ENCODE measurements at regions not wholly inside any gene's neighbourhood (a gene's known extent, or its start where the extent isn't known, plus 50 kb on each side); places are given as distances from the start of the nearest gene placed in this dataset.
A peak's percentile ranks its signal among the peaks of the same experiment; 100 is the strongest.
"Not testable (repeated sequence)": the region's sequence is repeated elsewhere in the genome, so short reads cannot be mapped to it uniquely, and the experiment has no call there.

DNA sequence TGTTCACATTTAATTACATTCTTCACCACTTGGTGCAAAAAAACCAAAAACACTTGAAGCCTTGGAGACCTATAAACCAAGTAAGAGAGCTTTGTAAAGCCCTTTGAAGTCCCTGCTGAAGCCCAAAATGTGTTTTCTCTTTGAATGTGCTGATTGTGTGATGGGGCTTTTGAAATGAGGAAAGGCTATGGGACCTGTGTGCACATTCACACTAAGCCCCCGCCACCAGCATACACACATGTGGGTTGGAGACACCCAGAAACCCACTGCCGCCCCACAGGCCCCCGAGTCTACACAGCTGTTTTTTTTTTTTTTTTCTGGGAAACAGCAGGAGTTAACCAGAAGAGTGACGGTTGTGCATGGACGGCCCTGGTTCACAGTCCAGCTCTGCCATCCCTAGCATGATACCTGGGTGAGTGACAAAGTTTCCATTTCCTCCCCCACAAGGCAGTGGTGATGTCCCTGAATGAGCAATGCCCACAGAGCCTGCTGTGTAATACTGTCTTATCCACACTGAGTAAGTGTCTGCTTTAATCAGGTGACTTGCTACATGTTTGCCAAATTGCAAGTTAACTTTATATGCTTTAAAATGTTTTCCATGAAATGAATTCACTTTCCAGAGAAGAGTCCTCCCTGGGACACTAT is 154.6 kb upstream of the GDF10 start:
- no peak for DNase-seq

DNA sequence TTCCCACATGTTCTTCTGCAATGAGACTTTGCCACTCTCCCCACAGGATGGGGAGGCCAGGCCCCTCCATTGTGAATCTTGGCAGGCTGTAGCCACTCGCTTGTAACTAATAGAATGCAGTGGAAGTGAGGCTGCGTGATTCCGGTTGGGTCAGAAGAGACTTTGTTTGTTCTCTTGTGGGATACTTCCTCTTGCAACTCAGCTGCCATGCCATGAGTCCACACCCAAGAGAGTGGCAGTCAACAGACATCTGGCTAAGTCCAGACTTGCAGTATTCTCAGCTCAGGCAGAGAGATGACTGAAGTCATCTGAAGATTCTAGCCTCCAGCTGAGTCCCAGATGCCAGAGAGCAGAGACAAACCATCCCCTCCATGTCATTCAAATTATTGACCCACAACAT is 153.4 kb upstream of the GDF10 start:
- no peak for DNase-seq

GRCh38 chr10:47147186-47147585 is 152.8 kb upstream of the GDF10 start:
- no peak for DNase-seq

DNA sequence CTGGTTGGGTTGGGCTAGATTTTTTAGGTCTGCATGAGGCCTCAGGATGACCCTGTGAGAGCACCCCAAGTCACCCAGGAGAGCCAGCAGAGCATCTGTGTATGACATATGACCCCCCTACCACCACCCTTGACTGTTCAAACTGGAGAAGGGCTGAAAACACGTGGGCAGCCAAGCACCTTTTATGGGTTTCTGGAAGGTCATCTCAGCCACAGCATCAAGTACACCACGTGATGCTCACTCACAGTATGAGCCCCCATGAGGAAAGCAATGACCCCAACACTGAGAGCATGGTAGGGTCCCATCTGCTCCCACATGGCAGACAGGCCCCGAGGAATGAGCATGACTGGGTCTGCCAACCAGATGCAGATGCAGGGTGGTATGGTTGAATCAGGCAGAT is 149.4 kb upstream of the GDF10 start:
- DNase-seq: no peak

GRCh38 chr10:47151920-47152319 is 148.1 kb upstream of the GDF10 start:
- DNase-seq: no peak

- no peak for DNase-seq
These were observed 147.1 kb upstream of the GDF10 start for GRCh38 chr10:47152861-47153349.

DNA sequence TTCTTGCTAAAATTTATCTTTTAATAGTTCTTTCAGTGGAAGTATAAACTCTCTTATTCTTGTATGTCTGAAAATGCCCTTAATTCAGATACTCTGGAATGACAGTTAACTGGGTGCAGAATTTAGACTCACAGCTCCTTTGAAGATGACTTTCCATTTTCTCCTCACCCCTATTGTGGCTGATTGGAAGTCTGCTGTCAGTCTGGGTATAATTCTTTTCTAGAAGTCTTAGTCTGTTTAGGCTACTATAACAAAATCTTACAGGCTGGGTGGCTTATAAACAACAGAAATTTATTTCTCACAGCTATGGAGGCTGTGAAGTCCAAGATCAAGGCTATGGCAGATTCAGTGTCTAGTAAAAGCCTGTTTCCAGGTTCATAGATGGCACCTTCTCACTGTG is 145.2 kb upstream of the GDF10 start:
- DNase-seq: no peak

DNA sequence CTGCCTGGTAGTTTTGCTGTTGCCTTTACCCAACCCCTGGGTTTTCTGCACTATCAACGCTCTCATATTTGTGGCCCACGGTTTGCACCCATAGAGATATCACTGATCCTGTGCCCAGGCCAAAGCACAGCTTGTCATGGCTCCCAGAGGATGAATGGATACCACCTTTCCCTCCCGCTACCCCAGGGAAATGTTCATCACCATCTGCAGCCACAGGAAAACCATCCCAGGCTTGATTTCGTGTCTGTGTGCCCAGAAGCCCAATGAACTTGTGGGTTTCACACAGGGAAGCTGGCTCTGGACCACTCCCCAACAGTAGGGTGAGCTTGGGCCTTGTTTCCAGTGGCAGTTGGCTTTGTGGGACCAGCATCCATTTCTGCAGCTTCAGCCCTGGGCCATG is 143.1 kb upstream of the GDF10 start:
- DNase-seq: no peak

- DNase-seq: no peak
These were observed 141.6 kb upstream of the GDF10 start for GRCh38 chr10:47158116-47159071.

DNA sequence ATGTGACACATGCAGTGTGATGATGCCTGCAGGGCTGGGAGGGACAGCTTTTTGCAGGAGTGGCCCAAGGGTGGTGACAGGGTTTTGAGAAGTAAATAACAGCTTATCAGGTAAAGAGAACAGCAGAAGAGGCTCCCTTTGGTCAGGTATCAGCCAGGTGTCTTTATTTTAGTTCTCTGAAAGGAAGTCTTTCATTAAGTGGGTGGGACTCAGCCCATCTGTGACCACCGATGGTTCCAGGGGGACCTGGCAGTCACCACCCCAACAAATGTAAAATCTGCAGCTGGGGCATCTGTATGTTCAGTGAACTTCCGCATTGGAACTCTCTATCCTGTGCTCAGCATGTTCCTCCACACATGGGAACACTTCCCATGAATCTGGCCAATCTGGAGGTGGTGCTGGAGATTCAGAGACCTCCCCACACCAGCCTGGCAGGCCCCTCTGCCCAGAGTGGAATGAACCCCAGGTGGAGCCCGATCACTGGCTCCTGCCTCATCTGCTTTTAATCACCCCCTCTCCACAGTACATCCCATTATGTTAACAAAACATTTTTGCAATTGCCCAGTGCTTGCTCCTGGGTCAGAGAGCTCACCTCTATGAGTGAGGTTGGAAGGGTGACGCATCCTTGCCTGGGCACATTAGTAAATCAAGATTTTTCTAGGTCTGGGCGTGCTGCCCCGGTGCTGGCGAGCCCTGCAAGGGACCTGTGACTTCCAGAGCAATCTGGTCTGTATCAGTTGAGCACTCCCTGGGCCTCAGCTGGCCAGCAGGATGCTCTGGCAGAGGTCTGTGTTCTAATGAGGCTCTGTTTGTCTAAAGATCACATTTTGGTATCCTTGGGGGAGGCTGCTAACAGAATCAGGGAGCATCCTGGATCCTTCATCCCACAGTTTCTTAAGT is 140.4 kb upstream of the GDF10 start:
- no peak for DNase-seq

DNA sequence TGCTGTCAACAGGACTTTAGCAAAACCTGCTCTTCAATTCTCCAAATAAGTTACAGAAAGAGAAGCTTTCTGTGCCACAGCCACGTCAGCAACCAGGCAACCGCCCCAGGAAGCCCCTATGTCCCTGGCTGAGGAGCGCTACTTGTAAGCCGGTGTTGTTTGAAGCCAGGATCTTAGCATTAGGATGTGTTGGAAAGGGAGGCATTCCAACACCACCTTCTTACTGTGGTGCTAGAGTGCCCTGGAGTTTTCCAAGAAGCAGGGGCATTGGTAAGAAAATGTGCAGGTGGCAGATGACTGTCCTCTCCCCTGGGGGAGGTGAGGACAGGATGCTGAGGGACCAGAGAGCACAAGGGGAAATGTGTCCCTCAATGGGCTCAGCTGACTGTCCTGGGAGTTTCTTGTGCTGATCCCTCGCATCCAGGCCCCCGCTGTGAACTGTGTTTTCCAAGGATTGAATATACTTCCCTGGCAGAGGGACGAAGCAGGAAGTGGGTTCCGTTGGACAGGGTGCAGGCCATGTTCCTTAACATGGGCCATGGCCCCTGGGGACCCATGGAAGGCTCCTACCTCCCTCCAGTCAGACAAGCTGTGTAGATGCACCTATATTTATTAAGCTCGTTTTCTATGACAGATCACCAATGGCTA is 139.6 kb upstream of the GDF10 start:
- DNase-seq: no peak

GRCh38 chr10:47160967-47161366 is 139.0 kb upstream of the GDF10 start:
- DNase-seq: no peak

- no peak for DNase-seq
These were observed 138.5 kb upstream of the GDF10 start for GRCh38 chr10:47161465-47161864.

DNA sequence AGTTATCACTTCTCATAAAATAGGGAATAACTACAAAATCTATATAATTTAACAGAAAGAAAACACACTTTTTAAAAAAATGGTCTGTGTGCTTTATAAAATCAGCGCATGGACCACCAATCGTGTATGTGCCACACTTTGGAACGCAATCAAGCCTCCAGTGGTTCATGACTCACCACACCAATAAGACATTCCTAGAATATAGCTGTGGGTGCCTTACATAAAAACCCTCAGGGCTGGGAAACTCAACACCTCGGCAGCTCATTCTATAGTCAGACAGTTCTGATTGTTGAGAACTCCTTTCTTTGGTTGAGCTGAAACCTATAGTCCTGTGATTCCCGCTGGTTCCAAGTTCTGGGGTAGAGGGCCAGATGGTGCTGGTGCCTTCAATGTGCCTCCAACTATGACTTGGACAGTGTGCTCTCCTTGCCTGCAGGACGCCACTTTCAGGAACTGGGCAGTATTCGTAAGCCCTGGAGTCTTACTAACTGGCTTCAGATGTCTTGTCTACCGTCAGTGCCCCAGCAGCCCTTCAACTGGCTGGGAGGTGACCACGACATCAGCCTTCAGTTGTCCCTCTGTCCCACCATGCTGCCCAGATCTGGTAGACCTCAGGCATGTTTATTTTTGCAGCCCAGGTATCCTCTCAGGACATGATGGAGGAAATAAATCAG is 135.7 kb upstream of the GDF10 start:
- DNase-seq: no peak

- DNase-seq: no peak
These were observed 135.2 kb upstream of the GDF10 start for GRCh38 chr10:47164800-47165128.

DNA sequence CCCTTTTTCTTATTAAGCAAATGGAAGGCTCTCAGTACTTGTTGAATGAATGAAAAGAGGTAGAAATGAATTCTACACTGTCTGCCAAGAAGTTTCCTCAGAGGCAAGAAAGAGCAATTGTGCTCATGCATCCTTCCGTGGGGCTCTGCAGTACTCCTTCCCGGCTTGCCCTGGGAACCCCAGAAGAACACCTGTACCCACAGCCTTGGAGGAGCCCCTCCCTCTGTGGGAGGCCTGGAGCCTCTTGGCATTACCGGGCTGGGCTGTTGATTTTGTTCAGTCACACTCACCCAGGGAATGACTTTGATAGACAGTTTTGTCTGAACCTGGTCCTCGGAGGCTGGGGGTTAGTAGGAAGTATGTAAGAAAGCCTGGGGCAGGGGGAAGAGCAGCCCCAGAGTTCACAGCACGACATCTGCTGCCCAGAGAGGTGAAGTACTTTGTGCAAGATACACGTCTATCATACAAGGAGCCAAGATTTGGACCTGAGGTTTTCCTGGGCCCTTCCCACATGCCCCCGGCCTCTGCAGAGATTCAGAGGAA is 134.8 kb upstream of the GDF10 start:
- DNase-seq: no peak

- peak; percentile 10 for DNase-seq
These were observed 134.1 kb upstream of the GDF10 start for GRCh38 chr10:47165711-47166404.

DNA sequence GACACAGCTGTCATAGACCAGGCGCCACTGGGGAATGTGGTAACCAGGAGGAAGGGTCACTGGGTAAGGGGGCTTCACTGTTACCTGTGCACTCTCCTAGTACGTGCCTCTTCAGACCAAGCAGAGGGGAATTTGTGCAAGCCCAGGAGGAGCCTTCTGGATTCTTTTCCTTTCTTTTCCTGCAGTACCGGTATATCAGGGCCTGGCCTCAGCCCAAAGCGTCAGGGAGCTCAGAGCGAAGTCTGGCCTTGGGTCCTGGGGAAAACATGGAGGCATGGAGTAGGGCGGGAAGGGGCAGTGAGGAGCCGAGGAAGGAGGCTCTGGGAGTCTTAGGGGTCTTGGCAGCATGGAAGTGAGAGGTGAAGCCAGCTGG is 133.6 kb upstream of the GDF10 start:
- no peak for DNase-seq

- DNase-seq: not testable (repeated sequence)
These were observed 133.0 kb upstream of the GDF10 start for GRCh38 chr10:47166808-47167581.

DNA sequence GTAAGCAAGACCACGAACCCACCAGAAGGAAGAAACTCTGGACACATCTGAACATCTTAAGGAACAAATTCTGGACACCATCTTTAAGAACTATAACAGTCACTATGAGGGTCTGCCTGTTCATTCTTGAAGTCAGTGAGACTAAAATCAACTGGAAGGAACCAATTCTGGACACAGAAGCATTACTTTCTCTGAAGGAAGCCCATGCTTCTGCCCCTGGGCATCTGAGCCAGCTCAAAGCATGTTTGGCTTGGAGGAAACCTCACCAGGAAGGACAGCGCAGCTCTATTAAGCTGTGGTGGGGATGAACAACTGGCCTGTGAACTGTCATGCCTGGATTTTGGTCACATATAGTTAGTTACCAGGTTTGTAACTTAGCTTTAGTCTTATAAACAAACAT is 132.4 kb upstream of the GDF10 start:
- no peak for DNase-seq

Data from RPMI8226 (cell line).